22Rv1 (cell line): ENCODE measurements at regions not wholly inside any gene's neighbourhood (a gene's known extent, or its start where the extent isn't known, plus 50 kb on each side); places are given as distances from the start of the nearest gene placed in this dataset.

Source experiments
- CTCF ChIP-seq: fragments of 450-650 bp; IDR thresholded peaks from 2 replicates; pipeline ENCODE4 v1.5.1; 2017; ENCODE audit warnings: mild to moderate bottlenecking
- ZFX ChIP-seq: fragments of 450-650 bp; IDR thresholded peaks from 2 replicates; pipeline ENCODE4 v1.6.1; 2017; ENCODE audit warnings: antibody characterized with exemption, borderline replicate concordance

- TF ChIP-seq CTCF: no peak
- TF ChIP-seq ZFX: no peak
Observed at GRCh38 chr9:82606071-82606470, 456.9 kb downstream of the RASEF start.
